GM21723 (cell line): ENCODE measurements at regions not wholly inside any gene's neighbourhood (a gene's known extent, or its start where the extent isn't known, plus 50 kb on each side); places are given as distances from the start of the nearest gene placed in this dataset.

Experiments used
- ATAC-seq: cut with Tn5 transposase; IDR thresholded peaks from one replicate; pipeline ENCODE4 v1.9.1; 2021; ENCODE audit warnings: mild to moderate bottlenecking, moderate library complexity; ENCODE audit not compliant: unreplicated experiment

DNA sequence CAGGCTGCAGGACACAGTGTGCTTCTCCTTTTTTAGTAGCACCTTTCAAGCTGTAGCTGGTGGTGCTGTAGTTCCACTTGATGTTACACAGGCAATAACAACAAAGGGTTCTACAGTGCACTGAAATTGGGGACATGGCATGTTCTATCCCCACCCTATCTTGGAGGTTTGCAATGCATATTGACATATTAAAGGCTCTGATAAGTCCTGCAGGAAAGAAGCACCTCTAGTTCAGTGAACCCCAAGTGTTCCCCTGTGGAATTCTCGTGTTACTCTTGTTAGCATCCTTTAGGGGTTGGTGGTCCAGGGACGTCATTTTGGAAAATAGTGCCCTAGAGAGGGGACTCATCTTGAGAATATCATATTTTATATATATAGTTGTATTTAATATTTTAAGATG, 337.6 kb downstream of the DHX35 start:
- no peak for ATAC-seq

- no peak for ATAC-seq
Observed at GRCh38 chr20:39298571-39299506, 336.7 kb downstream of the DHX35 start.

DNA sequence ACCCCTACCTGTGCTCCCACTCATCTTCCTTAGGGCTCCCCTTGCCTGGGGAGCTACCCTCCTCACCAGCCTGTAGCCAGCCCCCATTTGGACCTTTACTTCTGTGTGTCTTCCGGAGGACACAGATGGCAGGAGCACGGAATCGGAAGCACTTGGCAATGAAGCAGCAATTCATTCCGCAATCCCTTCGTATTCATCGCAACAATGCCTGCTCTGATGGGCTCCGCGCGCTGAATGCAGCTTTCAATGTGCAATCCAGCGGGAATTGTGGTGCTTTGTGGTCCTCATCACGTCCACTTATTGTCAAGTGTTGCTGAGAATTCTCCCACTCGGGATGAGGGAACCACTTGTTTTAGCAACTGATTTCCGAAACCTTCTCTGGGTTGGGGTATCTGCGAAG, 336.0 kb downstream of the DHX35 start:
- no peak for ATAC-seq

- ATAC-seq, result no peak
Observed at GRCh38 chr20:39295301-39295700, 333.2 kb downstream of the DHX35 start.

DNA sequence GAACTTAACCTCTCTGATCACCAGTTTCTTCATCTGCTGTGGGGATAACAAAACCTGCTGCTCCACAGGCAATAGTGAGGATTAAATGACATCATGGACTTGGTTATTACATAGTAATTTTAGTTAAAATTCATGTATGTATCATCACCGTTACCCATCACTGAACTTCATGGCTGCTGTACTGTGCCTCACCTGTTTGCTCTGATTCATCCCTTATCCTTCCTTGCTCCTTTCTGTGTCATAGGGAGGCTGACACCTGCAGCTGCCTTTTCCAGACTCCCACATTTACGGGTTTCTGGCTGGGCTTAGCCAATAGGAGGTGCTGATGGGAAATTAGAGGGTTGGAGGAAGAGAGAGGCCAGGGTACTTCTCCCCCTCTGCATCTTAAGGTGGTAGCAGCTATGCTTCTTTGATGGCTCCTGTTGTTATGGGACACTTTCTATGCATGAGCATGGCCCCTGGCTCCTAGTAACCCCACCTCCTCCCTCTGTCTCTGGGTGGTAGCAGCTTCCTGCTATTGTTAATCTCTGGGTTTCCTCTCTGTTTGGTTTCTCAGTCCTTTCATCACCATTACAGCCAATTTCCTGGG, 332.1 kb downstream of the DHX35 start:
- ATAC-seq, result no peak

- ATAC-seq, result no peak
Observed at GRCh38 chr20:39292193-39292736, 330.1 kb downstream of the DHX35 start.

DNA sequence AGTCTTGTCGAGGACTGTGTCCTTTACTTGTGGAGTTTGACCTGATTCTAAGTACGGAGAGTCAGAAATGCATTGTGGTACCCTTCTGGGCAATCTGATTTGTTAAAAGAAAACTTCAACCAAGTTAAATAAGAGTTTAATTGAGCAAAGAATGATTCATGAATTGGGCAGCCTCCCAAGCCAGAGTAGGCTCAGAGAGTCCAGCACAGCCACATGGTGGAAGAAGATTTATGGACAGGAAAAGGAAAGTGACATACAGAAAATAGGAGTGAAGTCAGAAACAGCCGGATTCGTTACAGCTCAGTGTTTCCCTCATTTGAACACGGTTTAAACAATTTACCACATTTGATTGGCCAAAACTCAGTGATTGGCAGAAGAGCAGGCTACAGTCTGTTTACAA, 329.2 kb downstream of the DHX35 start:
- no peak for ATAC-seq

GRCh38 chr20:39290575-39290974, 328.4 kb downstream of the DHX35 start:
- no peak for ATAC-seq

- no peak for ATAC-seq
Observed at GRCh38 chr20:39289831-39290230, 327.7 kb downstream of the DHX35 start.

- ATAC-seq, result no peak
Observed at GRCh38 chr20:39289316-39289715, 327.2 kb downstream of the DHX35 start.

DNA sequence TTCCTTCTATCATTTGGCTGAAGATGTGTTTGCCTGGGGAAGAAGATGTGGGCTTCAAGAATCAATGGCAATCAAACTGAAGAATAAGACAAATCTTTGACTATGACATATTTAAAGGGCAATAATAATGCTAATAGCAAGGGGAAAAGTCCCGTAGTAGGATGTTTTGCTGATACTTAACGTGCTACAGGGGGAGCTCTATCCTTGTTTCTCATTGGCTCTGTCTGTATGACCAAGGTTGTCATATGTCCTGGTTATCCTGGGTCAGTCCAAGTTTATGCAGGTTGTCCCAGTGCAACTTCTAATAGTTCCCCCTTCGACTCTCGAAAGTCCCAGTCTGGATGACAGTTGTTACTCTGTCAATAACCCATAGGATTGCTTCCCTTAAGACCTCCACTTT, 321.3 kb downstream of the DHX35 start:
- no peak for ATAC-seq

DNA sequence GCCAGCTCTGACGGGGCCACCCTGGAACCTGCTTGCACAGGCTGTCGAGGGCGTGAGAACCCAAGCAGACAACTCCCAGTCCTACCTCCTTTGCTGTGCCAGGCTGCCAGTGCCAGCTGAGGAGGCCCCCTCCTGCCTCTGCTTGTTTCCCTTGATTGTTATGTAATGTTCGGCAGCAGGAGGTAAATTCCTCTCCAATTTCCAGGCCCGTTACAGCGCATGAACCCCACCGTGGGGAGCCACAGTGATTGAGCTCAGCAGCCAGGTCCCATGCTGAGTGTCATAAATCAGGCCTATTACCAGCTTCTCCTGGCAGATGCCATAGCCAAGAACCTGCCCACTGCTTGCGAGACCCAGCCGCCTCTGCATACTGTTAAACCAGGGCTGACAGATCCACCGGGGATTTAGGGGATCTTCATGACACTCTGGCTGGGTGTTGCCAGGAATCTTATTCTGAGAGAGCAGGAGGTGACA, 320.5 kb downstream of the DHX35 start:
- no peak for ATAC-seq

DNA sequence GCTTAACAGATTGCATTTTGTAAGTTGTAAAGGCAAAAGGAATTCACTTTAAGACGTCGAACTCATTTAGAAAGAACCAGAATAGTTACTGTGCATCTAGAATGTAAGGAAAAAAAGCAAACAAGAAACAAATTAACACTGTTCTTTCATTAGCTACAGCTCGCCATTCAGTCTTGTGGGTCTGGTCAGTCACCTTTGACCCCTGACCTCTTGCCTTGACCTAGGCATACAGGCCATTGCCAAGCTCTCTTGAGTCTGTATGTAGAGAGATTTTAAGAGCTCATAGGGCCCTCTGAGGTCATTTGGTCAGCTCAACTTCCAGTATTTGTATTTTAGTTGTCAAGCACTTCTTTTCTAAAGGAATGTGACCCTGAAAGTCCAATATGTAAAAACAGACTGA, 318.7 kb downstream of the DHX35 start:
- no peak for ATAC-seq

- no peak for ATAC-seq
Observed at GRCh38 chr20:39278230-39278788, 316.2 kb downstream of the DHX35 start.

DNA sequence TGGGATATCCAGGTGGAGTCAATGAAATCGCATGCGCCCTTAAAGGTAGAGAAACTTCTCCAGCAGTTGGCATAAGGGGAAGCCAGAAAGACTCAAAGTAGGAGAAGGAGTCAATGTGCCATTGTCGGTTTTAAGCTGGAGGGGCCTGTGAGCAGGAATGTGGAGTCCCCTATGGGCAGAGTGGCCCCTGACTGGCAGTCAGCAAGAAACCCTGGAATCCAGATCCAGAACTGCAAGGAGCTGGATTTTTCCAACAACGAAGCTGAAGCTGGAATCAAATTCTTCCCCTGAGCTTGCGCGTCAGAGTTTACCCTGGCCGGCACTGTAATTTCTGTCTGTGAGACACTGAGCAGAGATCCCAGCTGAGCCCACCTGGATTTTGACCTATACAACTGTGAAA, 315.0 kb downstream of the DHX35 start:
- no peak for ATAC-seq

DNA sequence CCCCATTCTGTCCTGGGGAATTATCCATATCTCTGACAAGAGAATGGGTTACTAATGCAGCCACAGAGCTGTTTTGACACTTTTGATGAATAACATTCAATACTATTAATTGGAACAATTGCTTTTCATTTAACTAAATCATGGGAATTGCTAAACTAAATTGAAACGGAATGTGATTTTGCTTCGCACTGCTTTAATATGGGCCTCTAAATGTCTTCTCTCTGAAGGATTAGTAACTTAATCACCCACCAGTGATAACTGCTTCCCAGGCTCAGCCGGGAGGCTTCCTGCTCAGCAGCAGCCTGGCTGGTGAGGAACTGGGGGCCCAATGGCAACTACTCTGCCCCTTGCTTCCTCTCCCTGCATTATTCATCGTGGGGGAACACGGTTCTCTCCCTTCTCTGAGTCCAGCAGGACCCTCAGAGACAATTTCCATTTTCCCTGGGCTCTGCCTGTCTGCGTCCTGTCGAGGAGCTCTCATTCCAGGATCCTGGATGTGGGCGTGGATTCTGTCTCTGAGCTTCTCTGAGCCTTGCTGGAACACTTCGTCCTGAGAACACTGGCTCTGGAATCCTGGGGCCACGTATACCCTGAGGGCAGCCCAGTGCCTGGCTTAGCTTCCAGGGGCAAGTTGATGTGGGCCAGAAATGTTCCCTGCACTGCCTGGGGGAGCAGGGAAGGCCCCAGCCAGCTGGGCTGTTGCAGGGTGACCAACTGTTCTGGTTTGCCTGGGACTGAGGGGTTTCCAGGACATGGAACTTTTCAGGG, 308.9 kb downstream of the DHX35 start:
- ATAC-seq, result no peak

DNA sequence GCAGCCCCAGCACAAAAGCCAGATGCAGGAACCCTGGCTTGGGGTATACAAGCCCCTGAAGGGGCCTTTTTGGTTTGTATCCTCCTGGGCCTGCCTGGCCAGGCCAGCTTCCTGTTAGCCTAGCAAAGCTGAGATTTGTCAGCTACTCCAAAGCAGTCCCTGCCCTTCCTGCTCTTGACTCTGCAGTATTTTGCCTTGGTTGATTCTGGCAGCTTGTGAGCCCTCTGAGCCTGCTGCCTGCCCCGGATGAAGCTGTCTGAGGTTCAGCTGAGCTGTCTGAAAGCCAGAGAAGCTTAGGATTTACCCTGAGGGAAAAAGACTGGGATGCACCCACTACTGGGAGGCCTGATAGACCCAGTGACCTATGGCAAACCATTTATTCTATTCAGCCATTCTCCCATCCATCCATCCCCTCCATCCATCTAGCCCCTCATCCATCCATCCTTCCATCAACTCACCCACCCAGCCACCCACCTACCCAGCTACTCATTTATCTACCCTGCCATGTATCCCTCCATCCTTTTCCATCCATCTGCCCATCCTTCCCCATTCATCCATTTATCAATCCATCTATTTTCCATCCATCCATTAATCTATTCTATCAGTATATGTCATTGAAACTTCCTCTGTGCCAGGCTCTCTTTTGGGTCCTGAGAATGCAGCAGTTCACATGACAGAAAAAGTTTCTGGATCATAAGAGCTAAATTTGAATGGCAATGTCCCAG, 307.5 kb downstream of the DHX35 start:
- ATAC-seq, result no peak

GRCh38 chr20:39268981-39269461, 306.9 kb downstream of the DHX35 start:
- peak; percentile 74 for ATAC-seq

DNA sequence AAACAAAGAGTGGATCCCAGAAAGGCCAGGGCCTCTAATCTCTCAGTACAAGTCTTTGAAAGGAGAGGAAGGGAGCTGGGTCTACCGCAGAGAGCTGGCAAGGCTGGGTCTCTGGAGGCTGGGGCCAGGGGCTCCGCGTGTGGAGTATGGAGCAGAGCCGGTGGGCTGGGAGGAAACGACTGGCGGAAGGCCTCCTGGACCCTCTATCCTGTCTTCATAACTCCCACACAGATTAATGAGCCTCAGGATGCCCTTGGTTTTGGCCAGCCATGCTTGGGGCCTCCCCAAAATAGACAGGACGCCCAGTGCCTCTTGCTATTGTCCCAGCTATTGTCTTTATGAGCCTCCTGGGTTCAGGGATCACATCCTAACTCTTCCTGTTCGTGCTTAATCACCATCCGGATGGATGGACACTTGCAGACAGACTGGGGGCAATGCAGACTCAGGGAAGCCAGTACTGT, 306.4 kb downstream of the DHX35 start:
- ATAC-seq, result no peak

- no peak for ATAC-seq
Observed at GRCh38 chr20:39266989-39267388, 304.8 kb downstream of the DHX35 start.
